GM12891 (cell line): ENCODE measurements at regions not wholly inside any gene's neighbourhood (a gene's known extent, or its start where the extent isn't known, plus 50 kb on each side); places are given as distances from the start of the nearest gene placed in this dataset.
"Not testable (repeated sequence)": the region's sequence is repeated elsewhere in the genome, so short reads cannot be mapped to it uniquely, and the experiment has no call there.

Experiments
- DNase-seq: peaks from one replicate; pipeline ENCODE4 v3.0.0; 2011; ENCODE audit warnings: low spot score; ENCODE audit not compliant: insufficient read length
- FAIRE-seq: peaks from 2 replicates; lab custom pipeline; 2011; peaks lifted over from hg19 to GRCh38; lab: Jason Lieb, UNC
- PAX5 ChIP-seq: IDR thresholded peaks from 2 replicates; pipeline ENCODE4 v1.6.1; 2011; ENCODE audit warnings: low read length, moderate library complexity, mild to moderate bottlenecking; ENCODE audit not compliant: insufficient read depth, severe bottlenecking
- POLR2A ChIP-seq: IDR thresholded peaks from 2 replicates; pipeline ENCODE4 v1.6.1; 2011; ENCODE audit warnings: low read depth, low read length, control low read depth
- POLR2AphosphoS5 ChIP-seq: IDR thresholded peaks from 2 replicates; pipeline ENCODE4 v1.6.1; 2011; ENCODE audit warnings: low read depth, low read length, control low read depth
- POU2F2 ChIP-seq: IDR thresholded peaks from 2 replicates; pipeline ENCODE4 v1.6.1; 2011; ENCODE audit warnings: low read depth, mild to moderate bottlenecking, control low read depth, low read length, moderate library complexity
- SPI1 ChIP-seq: IDR thresholded peaks from 2 replicates; pipeline ENCODE4 v1.6.1; 2011; ENCODE audit warnings: low read depth, low read length, control low read depth
- TAF1 ChIP-seq: IDR thresholded peaks from 2 replicates; pipeline ENCODE4 v1.6.1; 2011; ENCODE audit warnings: low read depth, low read length, control low read depth

DNA sequence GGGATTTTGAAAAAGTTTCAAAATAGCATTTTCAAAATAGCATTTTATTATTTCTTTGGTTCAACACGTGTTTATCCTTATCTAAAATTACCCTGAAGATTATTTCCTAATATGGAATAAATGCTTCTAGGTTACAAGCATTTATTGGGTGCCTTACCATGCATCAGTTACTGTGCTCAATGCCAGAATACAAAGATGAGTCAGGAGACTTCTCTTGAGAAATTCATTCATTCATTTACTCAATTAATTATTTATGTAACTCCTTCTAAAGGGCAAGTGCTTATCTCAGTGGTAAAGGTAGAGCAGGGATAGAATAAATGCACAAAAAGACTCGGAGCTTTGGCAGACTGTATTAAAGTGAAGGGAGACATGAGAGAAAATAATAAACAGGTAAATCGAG is 150.1 kb upstream of the PDE7B start:
- TF ChIP-seq POLR2AphosphoS5 (no peak), POU2F2 (no peak), SPI1 (no peak), PAX5 (no peak), TAF1 (no peak), POLR2A (no peak)
- DNase-seq, result no peak
- FAIRE-seq, result no peak

GRCh38 chr6:135703007-135703406 is 148.5 kb upstream of the PDE7B start:
- no peak for TF ChIP-seq PAX5
- FAIRE-seq, result no peak
- DNase-seq, result no peak

DNA sequence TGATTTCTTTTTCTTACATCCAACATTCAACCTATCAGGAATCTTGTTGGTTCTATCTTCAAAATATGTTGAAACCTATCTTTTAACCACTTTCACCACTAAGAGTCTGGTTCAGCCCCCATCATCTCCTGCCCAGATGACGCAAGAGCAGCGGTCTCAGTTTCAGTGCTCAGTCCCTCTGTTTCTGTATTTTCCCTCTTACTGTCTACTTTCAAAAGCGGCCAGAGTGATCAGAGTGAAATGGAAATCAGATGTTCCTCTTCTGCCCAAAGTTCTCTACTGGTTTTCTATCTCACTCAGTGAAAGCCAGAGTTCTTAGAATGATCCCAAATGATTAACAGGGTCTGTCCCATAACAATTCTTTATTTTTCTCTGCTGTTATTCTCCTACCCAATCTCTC is 147.9 kb upstream of the PDE7B start:
- no peak for TF ChIP-seq POU2F2
- no peak for TF ChIP-seq TAF1
- TF ChIP-seq SPI1, result no peak
- TF ChIP-seq PAX5, result no peak
- TF ChIP-seq POLR2A, result no peak
- no peak for TF ChIP-seq POLR2AphosphoS5
- FAIRE-seq, result no peak
- no peak for DNase-seq

- FAIRE-seq (no peak), DNase-seq (no peak)
- TF ChIP-seq TAF1 (no peak), POLR2A (no peak)
Observed at GRCh38 chr6:135707426-135707825, 144.1 kb upstream of the PDE7B start.

DNA sequence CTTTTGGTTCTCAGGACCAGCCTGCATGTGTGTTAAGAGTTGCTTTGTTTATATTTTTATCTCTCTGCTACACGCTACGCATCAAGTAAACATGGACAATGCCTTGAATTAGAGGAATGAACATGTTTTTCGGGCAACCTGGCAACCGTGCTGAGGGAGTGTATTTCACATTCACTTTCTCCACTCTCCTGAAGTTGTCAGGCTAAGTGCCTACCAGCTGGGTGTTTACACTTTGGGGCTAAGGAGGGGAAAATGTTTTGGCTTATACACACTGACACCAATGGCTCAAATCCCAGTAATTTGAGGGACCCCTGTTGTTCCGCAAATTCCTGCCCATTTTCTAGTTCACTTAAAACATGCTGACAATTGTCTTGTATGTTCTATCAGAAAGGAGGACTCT is 141.5 kb upstream of the PDE7B start:
- no peak for FAIRE-seq
- DNase-seq, result no peak
- TF ChIP-seq POU2F2 (no peak), PAX5 (no peak), TAF1 (no peak), POLR2AphosphoS5 (no peak), SPI1 (no peak), POLR2A (no peak)

- FAIRE-seq (no peak), DNase-seq (no peak)
- TF ChIP-seq SPI1 (no peak), POLR2AphosphoS5 (no peak), POU2F2 (no peak), POLR2A (no peak), PAX5 (no peak), TAF1 (no peak)
Observed at GRCh38 chr6:135722190-135722589, 129.3 kb upstream of the PDE7B start.

DNA sequence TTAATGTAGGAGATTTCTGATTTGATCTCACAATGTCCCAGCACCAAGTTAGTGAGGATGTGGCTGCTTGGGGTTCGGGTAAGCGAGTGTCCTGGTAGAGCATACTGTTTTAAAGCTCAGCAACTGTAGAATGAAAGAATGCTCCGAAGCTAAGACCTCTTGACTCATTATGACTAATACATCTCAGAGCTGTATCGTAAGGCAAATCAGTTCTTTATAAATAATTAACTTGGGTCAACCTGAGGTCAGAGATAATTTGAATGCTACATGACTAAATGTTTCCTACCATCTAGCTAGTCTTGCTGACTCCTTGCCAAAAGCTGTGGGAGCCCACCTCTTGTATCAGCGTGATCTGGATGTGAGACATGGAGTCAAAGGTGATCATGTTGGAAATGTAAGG is 128.8 kb upstream of the PDE7B start:
- FAIRE-seq (no peak), DNase-seq (no peak)
- TF ChIP-seq POU2F2, result no peak
- TF ChIP-seq SPI1, result no peak
- TF ChIP-seq PAX5, result no peak
- no peak for TF ChIP-seq TAF1

- FAIRE-seq, result no peak
- no peak for DNase-seq
- TF ChIP-seq SPI1 (no peak), POLR2AphosphoS5 (no peak), POLR2A (no peak)
Observed at GRCh38 chr6:135728589-135728988, 122.9 kb upstream of the PDE7B start.

DNA sequence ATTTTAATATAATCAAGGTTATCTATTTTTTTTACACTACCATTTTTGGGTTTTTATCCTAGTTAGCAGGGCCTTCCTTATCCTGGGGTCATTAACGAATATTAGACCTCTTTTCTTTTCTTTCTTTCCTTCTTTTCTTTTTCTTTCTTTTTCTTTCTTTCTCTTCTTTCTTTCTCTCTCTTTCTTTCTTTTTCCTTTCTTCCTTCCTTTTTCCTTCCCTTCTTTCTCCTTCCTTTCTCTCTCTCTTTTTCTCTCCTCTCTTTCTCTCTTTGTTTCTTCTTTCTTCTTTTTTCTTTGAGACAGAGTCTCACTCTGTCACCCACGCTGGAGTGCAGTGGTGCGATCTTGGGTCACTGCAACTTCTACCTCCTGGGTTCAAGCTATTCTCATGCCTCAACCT is 120.4 kb upstream of the PDE7B start:
- FAIRE-seq, result no peak
- TF ChIP-seq POLR2AphosphoS5 (no peak), PAX5 (no peak), POLR2A (no peak), TAF1 (no peak)
- DNase-seq, result no peak

DNA sequence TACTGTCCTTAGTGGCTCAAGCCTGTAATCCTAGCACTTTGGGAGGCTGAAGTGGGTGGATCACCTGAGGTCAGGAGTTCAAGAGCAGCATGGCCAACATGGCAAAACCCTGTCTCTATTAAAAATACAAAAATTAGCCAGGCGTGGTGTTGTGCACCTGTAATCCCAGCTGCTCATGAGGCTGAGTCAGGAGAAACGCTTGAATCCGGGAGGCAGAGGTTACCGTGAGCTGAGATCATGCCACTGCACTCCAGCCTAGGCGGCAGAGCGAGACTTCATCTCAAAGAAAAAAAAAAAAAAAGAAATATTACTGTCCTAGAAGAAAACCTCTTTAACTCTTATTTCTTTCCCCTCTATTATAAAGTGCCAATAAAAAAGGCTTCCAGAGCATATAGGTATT is 115.2 kb upstream of the PDE7B start:
- DNase-seq, FAIRE-seq: not testable (repeated sequence)

- TF ChIP-seq PAX5 (no peak), POU2F2 (no peak), POLR2AphosphoS5 (no peak), TAF1 (no peak), POLR2A (no peak), SPI1 (no peak)
- FAIRE-seq, result no peak
Observed at GRCh38 chr6:135738636-135739035, 112.9 kb upstream of the PDE7B start.

GRCh38 chr6:135739288-135739687 is 112.2 kb upstream of the PDE7B start:
- no peak for TF ChIP-seq PAX5
- no peak for TF ChIP-seq POLR2AphosphoS5
- no peak for TF ChIP-seq POLR2A
- TF ChIP-seq TAF1, result no peak
- no peak for TF ChIP-seq POU2F2
- TF ChIP-seq SPI1, result no peak
- DNase-seq (no peak), FAIRE-seq (no peak)

More at GRCh38 chr6:135738636-135739035, 112.9 kb upstream of the PDE7B start:
- DNase-seq, result no peak
